ENCODE measurements at regions not wholly inside any gene's neighbourhood (a gene's known extent, or its start where the extent isn't known, plus 50 kb on each side); places are given as distances from the start of the nearest gene placed in this dataset.

- no peak for ATAC-seq
These were observed 108.4 kb upstream of the RASGRP1 start for GRCh38 chr15:38672814-38673670.

- peak; percentile 8 to 10 for ATAC-seq
These were observed 109.8 kb upstream of the RASGRP1 start for GRCh38 chr15:38674448-38674847.

- no peak for ATAC-seq
These were observed 113.7 kb upstream of the RASGRP1 start for GRCh38 chr15:38678281-38678680.

GRCh38 chr15:38680775-38681174 lies 116.2 kb upstream of the RASGRP1 start:
- ATAC-seq: peak; percentile 76 to 90

- ATAC-seq: no peak
These were observed 117.7 kb upstream of the RASGRP1 start for GRCh38 chr15:38682363-38682762.

GRCh38 chr15:38682861-38683260 lies 118.2 kb upstream of the RASGRP1 start:
- ATAC-seq: no peak

GRCh38 chr15:38683382-38684242 lies 119.0 kb upstream of the RASGRP1 start:
- ATAC-seq: peak; percentile 59 to 61

GRCh38 chr15:38684440-38685010 lies 119.9 kb upstream of the RASGRP1 start:
- no peak for ATAC-seq

GRCh38 chr15:38685686-38686339 lies 121.2 kb upstream of the RASGRP1 start:
- ATAC-seq: peak in 1 of 2 donors; percentile 4

- no peak for ATAC-seq
These were observed 122.7 kb upstream of the RASGRP1 start for GRCh38 chr15:38687340-38687739.

GRCh38 chr15:38687775-38688495 lies 123.3 kb upstream of the RASGRP1 start:
- no peak for ATAC-seq

- ATAC-seq: peak; percentile 85 to 86
These were observed 124.1 kb upstream of the RASGRP1 start for GRCh38 chr15:38688761-38689160.

- ATAC-seq: no peak
These were observed 124.9 kb upstream of the RASGRP1 start for GRCh38 chr15:38689522-38689921.

GRCh38 chr15:38690216-38690615 lies 125.6 kb upstream of the RASGRP1 start:
- no peak for ATAC-seq

GRCh38 chr15:38690719-38691332 lies 126.2 kb upstream of the RASGRP1 start:
- no peak for ATAC-seq

GRCh38 chr15:38691377-38691776 lies 126.8 kb upstream of the RASGRP1 start:
- ATAC-seq: no peak

- ATAC-seq: no peak
These were observed 127.6 kb upstream of the RASGRP1 start for GRCh38 chr15:38691965-38692788.

- ATAC-seq: no peak
These were observed 128.1 kb upstream of the RASGRP1 start for GRCh38 chr15:38692789-38693062.

- ATAC-seq: peak; percentile 29 to 42
These were observed 130.9 kb upstream of the RASGRP1 start for GRCh38 chr15:38695249-38696108.

Measured in activated CD4-positive, CD25-positive, alpha-beta regulatory T cell treated with anti-CD3 and anti-CD28 coated beads, Interleukin-2, amount 50 U/mL, for 24 hours (primary cell).